Spleen (tissue), 11 donors: ENCODE measurements at regions not wholly inside any gene's neighbourhood (a gene's known extent, or its start where the extent isn't known, plus 50 kb on each side); places are given as distances from the start of the nearest gene placed in this dataset.

Source experiments
- DNase-seq: peaks from one replicate; pipeline ENCODE4 v3.0.0-alpha.2; 2020
- H3K27ac ChIP-seq, 8 donors: fragments of 200-600 bp; sonication (generic) in 7 of 8; 1 replicate in 4 of 8; 2 replicates in 4 of 8; pipeline versions ENCODE4 v1.5.0 to v1.8.0; 2016 to 2021; ENCODE audit warnings: inconsistent platforms in 4 of 8, mild to moderate bottlenecking in 4 of 8, moderate library complexity in 1 of 8
- H3K27me3 ChIP-seq, 7 donors: fragments of 200-600 bp; sonication (generic) in 6 of 7; replicated peaks in 1 of 7; 1 replicate in 4 of 7; 2 replicates in 3 of 7; pipeline versions ENCODE4 v1.5.0 to v1.8.0; 2016 to 2021; ENCODE audit warnings: inconsistent platforms in 3 of 7, mild to moderate bottlenecking in 1 of 7
- H3K36me3 ChIP-seq, 6 donors: fragments of 200-600 bp; sonication (generic) in 5 of 6; 1 replicate in 4 of 6; 2 replicates in 2 of 6; pipeline versions ENCODE4 v1.5.0 to v1.8.0; 2016 to 2021; ENCODE audit warnings: inconsistent platforms in 2 of 6
- H3K4me1 ChIP-seq, 6 donors: fragments of 200-600 bp; sonication (generic) in 5 of 6; 1 replicate in 3 of 6; 2 replicates in 3 of 6; pipeline versions ENCODE4 v1.5.0 to v1.8.0; 2016 to 2021; ENCODE audit warnings: inconsistent platforms in 3 of 6
- H3K4me3 ChIP-seq, 8 donors: fragments of 200-600 bp; sonication (generic) in 7 of 8; 1 replicate in 4 of 8; 2 replicates in 4 of 8; pipeline versions ENCODE4 v1.5.0 to v1.8.0; 2016 to 2021; ENCODE audit warnings: inconsistent platforms in 4 of 8, mild to moderate bottlenecking in 4 of 8, moderate library complexity in 2 of 8
- H3K9me3 ChIP-seq, 8 donors: fragments of 200-600 bp; sonication (generic) in 7 of 8; 1 replicate in 4 of 8; 2 replicates in 4 of 8; pipeline versions ENCODE4 v1.5.0 to v1.8.0; 2016 to 2021; ENCODE audit warnings: inconsistent platforms in 4 of 8
- CTCF ChIP-seq, 11 experiments: fragments of 200-600 bp in 7 of 11; fragments of 450-650 bp in 4 of 11; sonication (generic) in 4 of 11; IDR thresholded peaks in 8 of 11; conservative IDR thresholded peaks in 3 of 11; 1 replicate in 7 of 11; 2 replicates in 4 of 11; pipeline versions ENCODE4 v1.4.0 to v1.8.0; 2016 to 2021; ENCODE audit warnings: antibody characterized with exemption in 11 of 11, inconsistent platforms in 4 of 11, mild to moderate bottlenecking in 1 of 11
- POLR2A ChIP-seq, 3 donors: fragments of 450-650 bp; IDR thresholded peaks; one replicate each; pipeline ENCODE4 v1.5.1; 2017; ENCODE audit warnings: antibody characterized with exemption in 3 of 3, mild to moderate bottlenecking in 1 of 3
- POLR2AphosphoS5 ChIP-seq, 3 donors: sonication (generic); formaldehyde crosslinking; IDR thresholded peaks; one replicate each; pipeline ENCODE4 v1.5.1; 2017; ENCODE audit warnings: antibody characterized with exemption in 3 of 3
- WGBS, 5 donors: extraction: QIAGEN DNeasy Blood & Tissue Kit in 3 of 5; methylation state at CpG; one replicate each; pipeline versions ENCODE4 v1.1.5 to v1.1.7; 2013 to 2018; 5-methylcytosine and 5-hydroxymethylcytosine counted together
- intact Hi-C: fragments of 100-400 bp; cut with DNase I; formaldehyde crosslinking; loops from one replicate; pipeline ENCODE4 v1.15.0; 2023; ENCODE audit warnings: low total_unique reads
- donor health status: healthy with polysubstance abuse.
- donor health status: DM: no; HTN: no; CAD: no; lungs with moderate emphysema.
- donor health status: DM: no; HTN: no; CAD: no.
- donor health status: Bipolar disorder and iron deficiency.
- donor health status: healthy.
- donor health status: DM: no; HTN: no; CAD: no.
- donor health status: DM: yes; HTN: yes; CAD: no.

- TF ChIP-seq POLR2AphosphoS5 (IDR thresholded peaks at IDR 0.05) (no peak), POLR2A (IDR thresholded peaks at IDR 0.05) (no peak), CTCF (IDR thresholded peaks at IDR 0.05 in 8 of 11, conservative IDR thresholded peaks at IDR 0.05 in 3 of 11) (no peak)
- intact Hi-C loops: no loop called here
- H3K9me3 ChIP-seq: peaks cover 0 to 34% (median 10%) of the 10 kb centered on the region in 8 donors
- no peak for DNase-seq
- no peaks in the 10 kb centered on the region for H3K27me3 ChIP-seq
- no peak overlapping the region for H3K4me3 ChIP-seq
- 69 to 91% (median 82%) methylated on average over 2 of the region's 2 CpGs for WGBS, 5 donors
- no peaks in the 10 kb centered on the region for H3K36me3 ChIP-seq
- H3K4me1 ChIP-seq: no peaks in the 10 kb centered on the region
- H3K27ac ChIP-seq: no peak overlapping the region
These were observed 490.7 kb upstream of the PTPRD start for GRCh38 chr9:11103525-11103924.

DNA sequence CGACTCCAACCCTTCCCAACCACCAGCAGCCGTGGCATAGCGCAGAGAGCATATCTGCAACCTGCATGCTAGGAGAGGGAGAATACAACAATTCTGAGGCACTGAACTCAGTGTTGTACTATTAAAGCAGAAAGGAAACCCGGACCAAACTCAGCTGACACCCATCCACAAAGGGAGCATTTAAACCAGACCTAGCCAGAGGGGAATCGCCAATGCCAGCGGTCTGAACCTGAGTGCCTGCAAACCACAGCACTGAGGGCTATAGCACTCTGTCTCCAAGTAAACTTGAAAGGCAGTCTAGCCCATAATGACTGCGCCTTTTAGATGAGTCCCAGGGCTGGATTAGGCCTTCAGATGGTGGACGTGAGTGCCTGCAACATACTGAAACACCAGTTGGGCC, 494.4 kb upstream of the PTPRD start:
- no peaks in the 10 kb centered on the region for H3K4me1 ChIP-seq
- peaks cover 0 to 50% (median 35%) of the 10 kb centered on the region in 8 donors for H3K9me3 ChIP-seq
- intact Hi-C loops: no loop called here
- 61 to 77% (median 67%) methylated on average over 7 to 8 of the region's 8 CpGs for WGBS, 5 donors
- no peak overlapping the region for H3K27ac ChIP-seq
- DNase-seq: no peak
- H3K27me3 ChIP-seq: no peaks in the 10 kb centered on the region
- H3K36me3 ChIP-seq: no peaks in the 10 kb centered on the region
- TF ChIP-seq CTCF (IDR thresholded peaks at IDR 0.05 in 8 of 11, conservative IDR thresholded peaks at IDR 0.05 in 3 of 11): no peak
- no peak for TF ChIP-seq POLR2A (IDR thresholded peaks at IDR 0.05)
- TF ChIP-seq POLR2AphosphoS5 (IDR thresholded peaks at IDR 0.05): no peak
- H3K4me3 ChIP-seq: no peak overlapping the region

DNA sequence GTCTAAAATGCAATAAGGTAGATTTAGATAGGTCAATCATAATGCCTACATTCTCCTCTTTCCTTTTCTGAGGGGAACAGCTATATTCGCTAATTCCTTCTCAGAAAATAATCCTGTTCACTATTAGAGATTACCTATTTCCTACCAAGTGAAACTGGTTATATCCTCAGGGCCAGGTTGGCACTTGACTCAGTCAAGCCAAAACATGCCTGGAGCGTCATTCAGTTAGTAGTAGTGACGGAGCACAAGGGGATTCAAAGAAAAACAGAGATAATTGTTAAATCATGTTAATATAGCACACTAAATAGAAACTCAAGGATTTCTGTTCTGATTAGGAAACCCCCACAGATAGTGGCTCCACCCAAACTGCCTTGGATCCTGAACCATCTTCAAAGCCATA, 515.4 kb upstream of the PTPRD start:
- Histone ChIP-seq H3K4me1 (no peaks in the 10 kb centered on the region), H3K9me3 (peaks cover 0 to 5% (median 0%) of the 10 kb centered on the region in 8 donors), H3K36me3 (no peaks in the 10 kb centered on the region), H3K27ac (no peak overlapping the region), H3K27me3 (no peaks in the 10 kb centered on the region), H3K4me3 (no peak overlapping the region)
- intact Hi-C loops: no loop called here
- no peak for DNase-seq
- no peak for TF ChIP-seq POLR2A (IDR thresholded peaks at IDR 0.05)
- no peak for TF ChIP-seq POLR2AphosphoS5 (IDR thresholded peaks at IDR 0.05)
- TF ChIP-seq CTCF (IDR thresholded peaks at IDR 0.05 in 8 of 11, conservative IDR thresholded peaks at IDR 0.05 in 3 of 11): no peak
- WGBS, 5 donors: 87 to 90% (median 89%) methylated on average over 3 of the region's 3 CpGs

DNA sequence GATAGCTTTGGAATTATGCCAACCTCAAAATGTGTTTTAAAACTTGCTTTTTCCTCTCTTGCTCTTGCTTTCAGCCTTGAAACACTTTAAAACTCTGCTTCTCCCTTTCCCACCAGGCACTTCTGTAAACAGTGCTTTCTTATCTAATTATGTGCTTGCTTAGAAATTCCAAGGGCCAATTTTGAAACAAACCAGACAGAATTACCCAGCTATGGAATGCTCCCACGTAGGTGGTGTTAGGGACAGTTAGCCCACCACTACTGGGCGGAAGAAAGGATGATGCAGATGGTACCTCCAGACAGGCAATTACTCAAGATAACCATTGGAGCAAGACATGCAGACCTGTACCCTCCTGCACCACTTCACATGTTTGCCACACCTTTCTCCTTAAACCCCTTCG, 523.0 kb upstream of the PTPRD start:
- intact Hi-C loops: no loop called here
- H3K27me3 ChIP-seq: no peaks in the 10 kb centered on the region
- H3K36me3 ChIP-seq: no peaks in the 10 kb centered on the region
- H3K9me3 ChIP-seq: peaks cover 0 to 7% (median 0%) of the 10 kb centered on the region in 8 donors
- H3K27ac ChIP-seq: no peak overlapping the region
- 52 to 67% (median 62%) methylated on average over 3 of the region's 3 CpGs for WGBS, 5 donors
- H3K4me1 ChIP-seq: no peaks in the 10 kb centered on the region
- TF ChIP-seq POLR2AphosphoS5 (IDR thresholded peaks at IDR 0.05): no peak
- TF ChIP-seq POLR2A (IDR thresholded peaks at IDR 0.05): no peak
- no peak for TF ChIP-seq CTCF (IDR thresholded peaks at IDR 0.05 in 8 of 11, conservative IDR thresholded peaks at IDR 0.05 in 3 of 11)
- H3K4me3 ChIP-seq: no peak overlapping the region
- no peak for DNase-seq
